ENCODE measurements at regions not wholly inside any gene's neighbourhood (a gene's known extent, or its start where the extent isn't known, plus 50 kb on each side); places are given as distances from the start of the nearest gene placed in this dataset.

DNA sequence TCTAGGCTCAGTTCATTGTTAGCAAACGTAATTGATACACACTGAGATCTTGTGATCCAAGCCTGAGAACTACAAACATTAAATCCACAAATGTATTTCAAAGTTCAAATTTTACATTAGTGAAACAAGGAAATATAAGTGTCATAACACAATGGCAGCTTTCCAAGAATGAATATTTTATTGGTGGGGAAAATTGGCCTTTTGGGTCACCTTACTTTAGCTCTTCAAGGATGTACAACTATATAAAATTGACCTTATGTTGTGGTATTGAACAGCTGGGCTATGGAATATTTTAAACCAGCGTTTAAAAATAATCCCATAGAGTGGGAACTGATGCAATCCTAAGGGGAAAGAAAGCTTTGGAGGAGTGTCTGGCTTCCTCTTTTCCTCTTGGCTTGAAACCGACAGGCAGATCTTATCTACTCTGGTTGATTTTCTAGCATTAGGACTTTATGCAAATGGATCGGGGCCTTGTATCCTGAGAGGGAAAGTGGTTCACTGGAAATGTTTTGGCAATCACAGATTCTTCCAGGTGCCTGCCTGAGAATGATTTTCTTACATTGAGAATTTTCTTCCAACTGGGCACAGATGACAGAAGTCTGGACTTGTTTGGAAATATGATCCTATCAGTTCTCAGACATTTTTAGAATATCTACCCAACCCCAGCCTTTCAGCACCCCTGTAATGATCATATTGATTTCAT, 184.8 kb upstream of the ECI2 start:
- FAIRE-seq (no peak), DNase-seq (ENCODE audit: insufficient read length, low spot score) (no peak)
- TF ChIP-seq POLR2AphosphoS5 (IDR thresholded peaks at IDR 0.05; ENCODE audit: low read depth, low read length) (no peak), TAF1 (IDR thresholded peaks at IDR 0.05; ENCODE audit: low read depth, low read length) (no peak), SPI1 (IDR thresholded peaks at IDR 0.05; ENCODE audit: low read depth, low read length) (no peak), POU2F2 (IDR thresholded peaks at IDR 0.05; ENCODE audit: low read depth, low read length) (no peak), PAX5 (IDR thresholded peaks at IDR 0.05; ENCODE audit: insufficient read depth, low read length, severe bottlenecking) (no peak), POLR2A (IDR thresholded peaks at IDR 0.05; ENCODE audit: low read depth, low read length) (no peak)

DNA sequence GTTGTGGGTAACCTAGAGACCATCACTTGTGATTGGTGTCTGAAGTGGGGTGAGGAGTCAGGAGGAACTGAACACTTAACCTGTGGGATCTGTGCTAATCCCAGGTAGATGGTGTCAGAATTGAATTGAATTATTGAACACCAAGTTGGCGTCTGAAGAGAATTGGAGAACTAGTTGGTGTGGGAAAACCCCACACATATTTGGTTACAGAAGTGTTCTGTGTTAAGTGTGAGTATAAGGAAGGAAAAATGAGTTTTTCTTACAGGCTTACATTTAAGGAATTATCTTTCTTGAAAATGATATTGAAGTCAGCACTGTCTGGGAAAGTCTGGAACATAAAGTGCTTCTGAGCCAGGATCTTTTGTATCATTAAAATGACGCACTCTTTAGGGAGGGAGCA, 182.9 kb upstream of the ECI2 start:
- FAIRE-seq: no peak
- TF ChIP-seq SPI1 (IDR thresholded peaks at IDR 0.05; ENCODE audit: low read depth, low read length) (no peak), POLR2A (IDR thresholded peaks at IDR 0.05; ENCODE audit: low read depth, low read length) (no peak), POU2F2 (IDR thresholded peaks at IDR 0.05; ENCODE audit: low read depth, low read length) (no peak), PAX5 (IDR thresholded peaks at IDR 0.05; ENCODE audit: insufficient read depth, low read length, severe bottlenecking) (no peak), POLR2AphosphoS5 (IDR thresholded peaks at IDR 0.05; ENCODE audit: low read depth, low read length) (no peak), TAF1 (IDR thresholded peaks at IDR 0.05; ENCODE audit: low read depth, low read length) (no peak)
- DNase-seq (ENCODE audit: insufficient read length, low spot score): no peak

DNA sequence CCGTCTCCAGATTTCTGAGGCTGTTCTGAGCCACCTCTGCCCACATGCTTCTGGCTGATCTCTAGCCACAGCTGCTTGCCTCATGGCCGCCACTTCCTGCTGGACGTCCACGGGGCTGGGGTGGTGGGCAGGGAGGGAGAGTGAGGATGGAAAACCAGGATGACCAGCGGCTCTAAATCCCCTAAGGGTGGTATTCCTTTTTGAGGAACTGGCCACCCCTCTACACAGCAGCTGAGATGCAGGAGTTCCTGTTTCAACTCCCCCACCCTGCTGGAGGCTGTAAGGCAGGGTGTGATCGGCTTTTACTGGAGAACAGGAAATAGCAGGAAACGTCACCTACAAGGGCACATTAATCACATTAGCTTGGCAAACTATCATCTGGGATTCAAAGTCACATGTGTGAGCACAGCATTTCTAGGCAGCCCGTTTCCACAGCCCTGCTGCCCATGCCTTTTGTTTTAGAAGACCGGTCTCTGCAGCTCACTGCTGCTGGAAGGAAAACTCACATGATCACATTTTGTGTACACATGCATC, 181.6 kb upstream of the ECI2 start:
- no peak for TF ChIP-seq POLR2A (IDR thresholded peaks at IDR 0.05; ENCODE audit: low read depth, low read length)
- no peak for TF ChIP-seq POLR2AphosphoS5 (IDR thresholded peaks at IDR 0.05; ENCODE audit: low read depth, low read length)
- no peak for TF ChIP-seq PAX5 (IDR thresholded peaks at IDR 0.05; ENCODE audit: insufficient read depth, low read length, severe bottlenecking)
- TF ChIP-seq SPI1 (IDR thresholded peaks at IDR 0.05; ENCODE audit: low read depth, low read length): 0 out of 2 replicates have a peak, but pooled peaks have one; percentile 10
- DNase-seq (ENCODE audit: insufficient read length, low spot score) (no peak), FAIRE-seq (no peak)

DNA sequence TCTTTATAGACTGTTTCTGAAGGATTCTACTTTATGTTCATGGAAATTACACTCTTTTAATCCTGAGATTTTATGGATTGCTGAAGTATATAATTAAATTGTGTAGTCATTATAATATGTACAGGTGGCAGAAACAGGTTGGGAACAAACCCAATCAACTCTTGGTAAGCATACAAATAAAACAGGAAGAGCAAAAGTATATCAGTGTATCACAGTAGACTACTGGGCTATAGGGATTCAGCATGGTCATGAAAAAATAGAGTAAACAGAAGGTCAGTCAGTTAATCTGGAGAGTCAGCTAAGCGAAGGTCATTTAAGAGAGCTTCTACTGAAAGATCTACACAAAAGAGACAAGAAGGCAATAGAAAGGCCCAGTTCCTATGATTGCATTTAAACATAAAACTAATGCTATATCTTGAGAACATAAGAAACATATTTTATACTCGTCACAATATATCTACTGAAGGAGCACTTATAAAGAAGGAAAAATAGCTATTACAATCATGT, 178.9 kb upstream of the ECI2 start:
- DNase-seq (ENCODE audit: insufficient read length, low spot score): no peak
- no peak for TF ChIP-seq SPI1 (IDR thresholded peaks at IDR 0.05; ENCODE audit: low read depth, low read length)
- no peak for TF ChIP-seq POU2F2 (IDR thresholded peaks at IDR 0.05; ENCODE audit: low read depth, low read length)
- TF ChIP-seq POLR2A (IDR thresholded peaks at IDR 0.05; ENCODE audit: low read depth, low read length): no peak
- TF ChIP-seq POLR2AphosphoS5 (IDR thresholded peaks at IDR 0.05; ENCODE audit: low read depth, low read length): no peak
- no peak for TF ChIP-seq TAF1 (IDR thresholded peaks at IDR 0.05; ENCODE audit: low read depth, low read length)
- TF ChIP-seq PAX5 (IDR thresholded peaks at IDR 0.05; ENCODE audit: insufficient read depth, low read length, severe bottlenecking): no peak
- FAIRE-seq: no peak

DNA sequence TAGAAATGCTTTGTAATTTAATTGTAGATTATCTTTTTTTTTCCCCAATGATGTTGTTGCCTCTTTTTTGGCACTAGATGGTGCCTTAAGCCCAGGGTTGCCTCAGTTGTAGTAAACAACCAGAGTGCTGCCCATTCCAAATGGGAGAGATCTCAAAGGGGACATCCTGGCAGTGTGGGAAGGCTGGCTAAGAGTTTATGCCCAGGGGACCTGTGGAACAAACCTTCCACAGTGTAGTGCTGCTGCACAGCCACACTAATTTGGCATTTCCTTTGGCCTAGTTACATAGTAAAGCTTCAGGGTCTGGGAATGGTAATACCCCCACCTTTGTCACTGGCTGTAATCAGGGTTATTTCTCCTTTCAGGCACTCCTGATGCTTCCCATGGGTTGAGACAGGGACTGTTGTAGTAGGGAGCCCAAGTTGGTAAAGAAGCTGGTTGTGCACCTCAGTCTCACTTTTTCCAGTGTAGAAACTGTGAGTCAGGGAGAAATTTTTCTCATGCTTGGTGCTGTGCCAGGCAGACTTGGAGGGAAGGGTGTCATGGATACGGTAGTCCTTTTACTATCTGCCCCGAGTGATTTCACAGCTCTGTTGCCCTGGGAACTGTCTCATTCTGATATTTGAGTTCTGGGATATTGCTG, 177.8 kb upstream of the ECI2 start:
- TF ChIP-seq PAX5 (IDR thresholded peaks at IDR 0.05; ENCODE audit: insufficient read depth, low read length, severe bottlenecking): no peak
- no peak for TF ChIP-seq POLR2AphosphoS5 (IDR thresholded peaks at IDR 0.05; ENCODE audit: low read depth, low read length)
- TF ChIP-seq POU2F2 (IDR thresholded peaks at IDR 0.05; ENCODE audit: low read depth, low read length): no peak
- no peak for TF ChIP-seq SPI1 (IDR thresholded peaks at IDR 0.05; ENCODE audit: low read depth, low read length)
- no peak for TF ChIP-seq TAF1 (IDR thresholded peaks at IDR 0.05; ENCODE audit: low read depth, low read length)
- TF ChIP-seq POLR2A (IDR thresholded peaks at IDR 0.05; ENCODE audit: low read depth, low read length): no peak
- FAIRE-seq: no peak
- DNase-seq (ENCODE audit: insufficient read length, low spot score): no peak

DNA sequence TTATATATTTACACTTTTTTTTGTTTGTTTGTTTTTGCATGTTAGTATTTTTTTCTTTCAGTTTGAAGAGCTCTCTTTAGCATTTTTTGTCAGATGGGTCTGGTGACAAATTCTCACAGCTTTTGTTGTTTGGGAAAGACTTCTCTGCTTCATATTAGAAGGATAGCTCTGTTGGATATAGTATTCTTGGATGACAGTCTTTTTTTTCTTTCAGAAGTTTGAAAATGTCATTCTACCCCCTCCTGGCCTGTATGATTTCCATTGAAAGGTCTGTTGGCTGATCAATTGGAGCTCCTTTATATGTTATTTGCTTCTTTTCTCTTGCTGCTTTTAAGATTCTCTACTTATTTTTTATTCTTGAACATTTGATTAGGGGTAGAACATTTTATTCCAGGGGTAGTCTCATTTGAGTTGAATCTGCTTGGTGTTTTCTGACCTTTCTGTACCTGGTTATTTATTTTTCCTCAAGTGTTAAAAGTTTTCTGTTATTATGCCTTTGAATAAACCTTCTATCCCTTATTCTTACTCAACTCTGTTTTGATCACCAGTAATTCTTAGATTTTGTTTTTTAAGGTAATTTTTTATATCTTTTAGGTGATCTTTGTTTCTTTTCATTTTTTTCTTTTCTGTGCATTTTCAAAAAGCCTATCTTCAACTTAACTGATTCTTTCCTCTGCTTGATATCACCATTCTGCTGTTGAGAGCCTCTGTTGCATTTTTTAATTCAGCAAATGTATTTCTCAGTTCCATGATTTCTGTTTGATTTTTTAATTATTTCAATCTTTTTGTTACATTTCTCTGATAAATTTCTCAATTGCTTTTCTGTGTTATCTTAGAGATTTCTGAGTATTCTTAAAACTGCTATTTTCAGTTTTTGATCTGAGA, 176.8 kb upstream of the ECI2 start:
- FAIRE-seq (no peak), DNase-seq (ENCODE audit: insufficient read length, low spot score) (no peak)
- TF ChIP-seq POU2F2 (IDR thresholded peaks at IDR 0.05; ENCODE audit: low read depth, low read length) (no peak), PAX5 (IDR thresholded peaks at IDR 0.05; ENCODE audit: insufficient read depth, low read length, severe bottlenecking) (no peak), POLR2A (IDR thresholded peaks at IDR 0.05; ENCODE audit: low read depth, low read length) (no peak), SPI1 (IDR thresholded peaks at IDR 0.05; ENCODE audit: low read depth, low read length) (no peak), TAF1 (IDR thresholded peaks at IDR 0.05; ENCODE audit: low read depth, low read length) (no peak), POLR2AphosphoS5 (IDR thresholded peaks at IDR 0.05; ENCODE audit: low read depth, low read length) (no peak)

DNA sequence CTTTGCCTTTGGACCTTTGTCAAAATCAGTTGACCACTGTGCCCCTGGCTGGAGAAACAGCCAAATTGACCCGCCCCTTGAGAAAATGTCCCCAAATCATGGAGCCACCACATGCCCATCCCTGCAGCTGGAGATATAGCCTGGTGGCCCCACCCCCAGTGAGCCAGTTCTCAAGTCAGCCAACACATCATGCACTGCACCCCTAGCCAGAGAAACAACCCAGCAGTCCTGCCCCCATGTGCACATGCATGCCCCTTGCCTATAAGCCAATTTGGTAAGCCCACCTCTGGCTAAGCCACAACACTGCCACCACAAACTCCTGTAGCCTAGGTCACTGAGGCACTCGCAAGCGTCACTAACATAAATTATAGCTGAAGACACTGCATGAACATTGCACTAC, 174.2 kb upstream of the ECI2 start:
- TF ChIP-seq PAX5 (IDR thresholded peaks at IDR 0.05; ENCODE audit: insufficient read depth, low read length, severe bottlenecking) (no peak), TAF1 (IDR thresholded peaks at IDR 0.05; ENCODE audit: low read depth, low read length) (no peak), POLR2AphosphoS5 (IDR thresholded peaks at IDR 0.05; ENCODE audit: low read depth, low read length) (no peak), POU2F2 (IDR thresholded peaks at IDR 0.05; ENCODE audit: low read depth, low read length) (no peak), POLR2A (IDR thresholded peaks at IDR 0.05; ENCODE audit: low read depth, low read length) (no peak), SPI1 (IDR thresholded peaks at IDR 0.05; ENCODE audit: low read depth, low read length) (no peak)
- no peak for FAIRE-seq
- no peak for DNase-seq (ENCODE audit: insufficient read length, low spot score)

DNA sequence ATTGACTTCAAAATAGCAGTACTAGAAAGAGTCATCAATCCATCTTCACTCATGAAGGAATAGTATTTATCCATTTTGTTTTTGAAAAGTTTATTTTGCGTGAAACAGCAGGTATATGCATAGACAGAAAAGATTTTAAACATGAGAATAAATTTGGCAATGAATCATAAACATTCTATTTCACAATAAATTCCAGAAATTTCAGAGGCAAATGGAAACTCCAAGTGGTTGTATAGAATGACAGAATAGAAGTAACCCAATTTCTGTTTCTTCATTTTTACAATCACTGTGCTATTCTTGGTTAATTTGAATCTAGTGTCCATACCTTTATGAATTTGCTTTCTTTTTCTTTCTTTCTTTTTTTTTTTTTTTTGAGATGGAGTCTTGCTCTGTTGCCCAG, 173.0 kb upstream of the ECI2 start:
- DNase-seq (ENCODE audit: insufficient read length, low spot score) (no peak), FAIRE-seq (no peak)
- TF ChIP-seq POU2F2 (IDR thresholded peaks at IDR 0.05; ENCODE audit: low read depth, low read length) (no peak), SPI1 (IDR thresholded peaks at IDR 0.05; ENCODE audit: low read depth, low read length) (no peak), PAX5 (IDR thresholded peaks at IDR 0.05; ENCODE audit: insufficient read depth, low read length, severe bottlenecking) (no peak), POLR2A (IDR thresholded peaks at IDR 0.05; ENCODE audit: low read depth, low read length) (no peak), POLR2AphosphoS5 (IDR thresholded peaks at IDR 0.05; ENCODE audit: low read depth, low read length) (no peak), TAF1 (IDR thresholded peaks at IDR 0.05; ENCODE audit: low read depth, low read length) (no peak)

All from GM12891 (cell line).